H1 (cell line): ENCODE measurements at regions not wholly inside any gene's neighbourhood (a gene's known extent, or its start where the extent isn't known, plus 50 kb on each side); places are given as distances from the start of the nearest gene placed in this dataset.

Source experiments
- CTCF ChIA-PET: fragments of 300-600 bp; sonication (Branson Sonifier 250); formaldehyde crosslinking; loops from one replicate; lab custom pipeline; 2021; ENCODE audit not compliant: partially characterized antibody; lab: Charles Lee
- POLR2A ChIA-PET: fragments of 300-600 bp; sonication (Branson Sonifier 250); formaldehyde crosslinking; loops from one replicate; lab custom pipeline; 2021; ENCODE audit warnings: inconsistent platforms; ENCODE audit not compliant: partially characterized antibody; lab: Charles Lee
- DNase-seq, 2 experiments: peaks; one replicate each; pipeline versions ENCODE4 v3.0.0 to v3.0.0-alpha.2; 2010 to 2022; ENCODE audit warnings: low spot score in 2 of 2, low read depth in 1 of 2, mixed read lengths in 1 of 2
- FAIRE-seq: peaks from 2 replicates; lab custom pipeline; 2011; peaks lifted over from hg19 to GRCh38; lab: Jason Lieb, UNC
- H2AFZ ChIP-seq: 2 replicates; pipeline ENCODE4 v1.8.1; 2012; ENCODE audit warnings: low read length, inconsistent platforms
- H2AK5ac ChIP-seq: 2 replicates; pipeline ENCODE4 v1.6.1; 2013; ENCODE audit warnings: low read depth, low read length
- H2BK120ac ChIP-seq: replicated peaks from 2 replicates; pipeline ENCODE3; 2013; ENCODE audit warnings: low read depth, low read length, inconsistent platforms
- H2BK12ac ChIP-seq: 2 replicates; pipeline ENCODE4 v1.6.1; 2013; ENCODE audit warnings: low read depth, low read length
- H2BK15ac ChIP-seq: 2 replicates; pipeline ENCODE4 v1.6.1; 2013; ENCODE audit warnings: low read length
- H2BK20ac ChIP-seq: 2 replicates; pipeline ENCODE4 v1.6.1; 2013; ENCODE audit warnings: low read length
- H2BK5ac ChIP-seq: 2 replicates; pipeline ENCODE4 v1.6.1; 2013; ENCODE audit warnings: low read depth, low read length
- H3K14ac ChIP-seq: 2 replicates; pipeline ENCODE4 v1.6.1; 2013; ENCODE audit warnings: inconsistent platforms; ENCODE audit not compliant: insufficient read length
- H3K18ac ChIP-seq: 2 replicates; pipeline ENCODE4 v1.6.1; 2013; ENCODE audit warnings: low read length; ENCODE audit errors: extremely low read depth
- H3K23ac ChIP-seq: 2 replicates; pipeline ENCODE4 v1.6.1; 2013; ENCODE audit warnings: inconsistent platforms; ENCODE audit not compliant: insufficient read length
- H3K23me2 ChIP-seq: 2 replicates; pipeline ENCODE4 v1.6.1; 2013; ENCODE audit warnings: low read depth, low read length
- H3K27ac ChIP-seq: 2 replicates; pipeline ENCODE4 v1.6.1; 2011; ENCODE audit warnings: low read depth, low read length, inconsistent platforms
- H3K27me3 ChIP-seq, 4 experiments: replicated peaks in 1 of 4; 1 replicate in 1 of 4; 2 replicates in 3 of 4; pipeline versions ENCODE4 v1.6.1 to v1.8.1; 2011 to 2013; ENCODE audit warnings: low read length in 3 of 4, mild to moderate bottlenecking in 3 of 4, inconsistent platforms in 2 of 4, mixed read lengths in 2 of 4, moderate library complexity in 1 of 4; ENCODE audit not compliant: control insufficient read depth in 3 of 4, insufficient read depth in 3 of 4; ENCODE audit errors: extremely low read depth in 1 of 4
- H3K36me3 ChIP-seq, 4 experiments: 2 replicates each; pipeline versions ENCODE4 v1.6.1 to v1.8.1; 2011 to 2013; ENCODE audit warnings: mild to moderate bottlenecking in 4 of 4, low read length in 3 of 4, moderate library complexity in 2 of 4, control low read depth in 1 of 4, inconsistent platforms in 1 of 4; ENCODE audit not compliant: insufficient read depth in 4 of 4, control insufficient read depth in 2 of 4
- H3K4ac ChIP-seq: replicated peaks from 2 replicates; pipeline ENCODE3; 2013; ENCODE audit warnings: low read length, low read depth, mixed read lengths, inconsistent platforms; ENCODE audit not compliant: insufficient read length
- H3K4me1 ChIP-seq, 4 experiments: replicated peaks in 1 of 4; 1 replicate in 1 of 4; 2 replicates in 3 of 4; pipeline versions ENCODE4 v1.6.1 to v1.8.1; 2011 to 2013; ENCODE audit warnings: low read length in 3 of 4, inconsistent platforms in 2 of 4, mixed read lengths in 1 of 4; ENCODE audit not compliant: insufficient read depth in 4 of 4, control insufficient read depth in 3 of 4
- H3K4me2 ChIP-seq, 2 experiments: 2 replicates each; pipeline versions ENCODE4 v1.6.1 to v1.8.1; 2011 to 2013; ENCODE audit warnings: low read depth in 2 of 2, low read length in 2 of 2, control low read depth in 1 of 2, inconsistent platforms in 1 of 2, mild to moderate bottlenecking in 1 of 2; ENCODE audit not compliant: insufficient read depth in 1 of 2
- H3K4me3 ChIP-seq, 4 experiments: fragments of 200-600, 300-600 bp in 1 of 4; sonication (generic), shearing (Covaris generic), sonication (Bioruptor Twin) in 1 of 4; 2 replicates each; pipeline versions ENCODE4 v1.5.1 to v1.8.1; 2011 to 2016; ENCODE audit warnings: low read length in 4 of 4, low read depth in 3 of 4, control low read depth in 2 of 4, inconsistent platforms in 2 of 4, mild to moderate bottlenecking in 2 of 4, mixed read lengths in 1 of 4, moderate library complexity in 1 of 4; ENCODE audit not compliant: insufficient read depth in 2 of 4; ENCODE audit errors: extremely low read depth in 1 of 4
- H3K56ac ChIP-seq: replicated peaks from 2 replicates; pipeline ENCODE3; 2013; ENCODE audit warnings: low read depth, mild to moderate bottlenecking, mixed read lengths, low read length, inconsistent platforms; ENCODE audit not compliant: insufficient read length
- H3K79me1 ChIP-seq: 2 replicates; pipeline ENCODE4 v1.6.1; 2013; ENCODE audit warnings: low read depth, low read length, control low read depth
- H3K79me2 ChIP-seq, 2 experiments: 2 replicates each; pipeline versions ENCODE4 v1.6.1 to v1.8.1; 2012 to 2013; ENCODE audit warnings: low read length in 2 of 2, mild to moderate bottlenecking in 2 of 2, inconsistent platforms in 1 of 2; ENCODE audit not compliant: insufficient read depth in 2 of 2, control insufficient read depth in 1 of 2
- H3K9ac ChIP-seq, 4 experiments: replicated peaks in 1 of 4; 1 replicate in 1 of 4; 2 replicates in 3 of 4; pipeline versions ENCODE4 v1.6.1 to v1.8.1; 2011 to 2013; ENCODE audit warnings: low read depth in 3 of 4, low read length in 3 of 4, control low read depth in 2 of 4, mild to moderate bottlenecking in 2 of 4, moderate library complexity in 2 of 4, inconsistent platforms in 1 of 4; ENCODE audit errors: extremely low read depth in 1 of 4
- H3K9me3 ChIP-seq, 2 experiments: 2 replicates each; pipeline versions ENCODE4 v1.6.1 to v1.8.1; 2012 to 2013; ENCODE audit warnings: mild to moderate bottlenecking in 2 of 2, moderate library complexity in 2 of 2, control low read depth in 1 of 2, inconsistent platforms in 1 of 2, low read depth in 1 of 2, low read length in 1 of 2, mixed read lengths in 1 of 2; ENCODE audit not compliant: insufficient read depth in 2 of 2
- H4K20me1 ChIP-seq, 2 experiments: replicated peaks in 1 of 2; 2 replicates each; pipeline versions ENCODE3 to v1.8.1; 2011 to 2013; ENCODE audit warnings: inconsistent platforms in 2 of 2, low read length in 2 of 2, mild to moderate bottlenecking in 1 of 2; ENCODE audit not compliant: insufficient read depth in 2 of 2, control insufficient read depth in 1 of 2
- H4K5ac ChIP-seq: 2 replicates; pipeline ENCODE4 v1.6.1; 2013; ENCODE audit warnings: low read length, low read depth, mixed read lengths, inconsistent platforms; ENCODE audit not compliant: insufficient read length
- H4K8ac ChIP-seq: 2 replicates; pipeline ENCODE4 v1.8.0; 2013; ENCODE audit warnings: mild to moderate bottlenecking, moderate library complexity, low read length, inconsistent platforms; ENCODE audit not compliant: insufficient read depth; ENCODE audit errors: extremely low read depth
- H4K91ac ChIP-seq: replicated peaks from 2 replicates; pipeline ENCODE3; 2013; ENCODE audit warnings: low read length, mixed read lengths, inconsistent platforms; ENCODE audit not compliant: insufficient read length
- CHD2 ChIP-seq: IDR thresholded peaks from 2 replicates; pipeline ENCODE4 v1.6.1; 2012; ENCODE audit warnings: low read length, improper control_type of control experiment
- CTBP2 ChIP-seq: IDR thresholded peaks from 2 replicates; pipeline ENCODE4 v1.7.0; 2011; ENCODE audit warnings: borderline replicate concordance, mild to moderate bottlenecking, moderate library complexity, mixed read lengths, low read length; ENCODE audit not compliant: insufficient read depth, insufficient read length
- E2F6 ChIP-seq: IDR thresholded peaks from 2 replicates; pipeline ENCODE4 v1.6.1; 2012; ENCODE audit warnings: inconsistent platforms
- JUND ChIP-seq: IDR thresholded peaks from 2 replicates; pipeline ENCODE4 v1.6.1; 2011; ENCODE audit warnings: mild to moderate bottlenecking, improper control_type of control experiment, low read length
- KDM4A ChIP-seq: IDR thresholded peaks from one replicate; pipeline ENCODE4 v1.7.1; 2012; ENCODE audit warnings: low read depth, mild to moderate bottlenecking, moderate library complexity, low read length, inconsistent platforms; ENCODE audit not compliant: severe bottlenecking
- MAFK ChIP-seq: IDR thresholded peaks from 2 replicates; pipeline ENCODE4 v1.6.1; 2012; ENCODE audit warnings: low read depth, mild to moderate bottlenecking, improper control_type of control experiment, low read length
- MAX ChIP-seq: IDR thresholded peaks from 2 replicates; pipeline ENCODE4 v1.6.1; 2012; ENCODE audit warnings: inconsistent platforms
- PHF8 ChIP-seq: fragments of 200-600 bp; sonication (generic); conservative IDR thresholded peaks from 2 replicates; pipeline ENCODE4 v1.7.1; 2012; ENCODE audit warnings: low read depth, mild to moderate bottlenecking, inconsistent platforms, low read length, moderate library complexity
- RAD21 ChIP-seq, 2 experiments: IDR thresholded peaks in 1 of 2; conservative IDR thresholded peaks in 1 of 2; 2 replicates each; pipeline ENCODE4 v1.6.1; 2011; ENCODE audit warnings: low read depth in 2 of 2, low read length in 2 of 2, improper control_type of control experiment in 1 of 2, inconsistent platforms in 1 of 2, mild to moderate bottlenecking in 1 of 2, moderate library complexity in 1 of 2
- RBBP5 ChIP-seq: IDR thresholded peaks from 2 replicates; pipeline ENCODE4 v1.7.1; 2012; ENCODE audit warnings: low read depth, mild to moderate bottlenecking, inconsistent platforms, low read length, moderate library complexity, borderline replicate concordance
- RFX5 ChIP-seq: IDR thresholded peaks from 2 replicates; pipeline ENCODE4 v1.6.1; 2011; ENCODE audit warnings: low read depth, low read length, improper control_type of control experiment, borderline replicate concordance
- SP4 ChIP-seq: IDR thresholded peaks from 2 replicates; pipeline ENCODE4 v1.6.1; 2012; ENCODE audit warnings: low read length, inconsistent platforms
- WGBS, 2 experiments: shearing (Covaris generic) in 1 of 2; methylation state at CpG; one replicate each; pipeline versions ENCODE4 v1.1.6 to v1.1.7; 2013 to 2015; ENCODE audit warnings: low lambda C conversion rate in 2 of 2, mixed read lengths in 2 of 2, inconsistent platforms in 1 of 2, low coverage in 1 of 2, missing lambda C conversion rate in 1 of 2; ENCODE audit not compliant: insufficient replicate concordance in 2 of 2, insufficient coverage in 1 of 2, insufficient read length in 1 of 2; ENCODE audit errors: extremely low coverage in 1 of 2, missing lambda C conversion rate in 1 of 2; 5-methylcytosine and 5-hydroxymethylcytosine counted together

GRCh38 chr10:8282340-8282739 lies 227.9 kb downstream of the GATA3 start:
- Histone ChIP-seq H2BK120ac (no peak overlapping the region), H3K27me3 (no peaks in the 10 kb centered on the region), H3K23ac (no peak overlapping the region), H4K5ac (no peak overlapping the region), H4K91ac (no peak overlapping the region), H3K14ac (no peak overlapping the region), H2BK15ac (no peak overlapping the region), H3K27ac (no peak overlapping the region), H3K9me3 (no peaks in the 10 kb centered on the region), H2BK20ac (no peak overlapping the region), H3K79me2 (no peaks in the 10 kb centered on the region), H3K79me1 (no peaks in the 10 kb centered on the region), H3K36me3 (no peaks in the 10 kb centered on the region), H3K4me3 (no peak overlapping the region), H2AFZ (no peak overlapping the region), H3K4me1 (no peaks in the 10 kb centered on the region), H3K23me2 (no peaks in the 10 kb centered on the region; the same call in 1 of the 2 replicates), H3K4ac (no peak overlapping the region), H4K20me1 (no peaks in the 10 kb centered on the region), H4K8ac (no peak overlapping the region), H2BK5ac (no peak overlapping the region), H3K4me2 (no peak overlapping the region), H3K18ac (no peak overlapping the region), H3K56ac (no peak overlapping the region), H2BK12ac (no peak overlapping the region), H3K9ac (no peak overlapping the region), H2AK5ac (no peak overlapping the region)
- DNase-seq, result no peak
- TF ChIP-seq JUND, result no peak
- no peak for TF ChIP-seq CTBP2
- TF ChIP-seq PHF8, result no peak
- no peak for TF ChIP-seq RFX5
- no peak for TF ChIP-seq CHD2
- TF ChIP-seq SP4, result no peak
- no peak for TF ChIP-seq KDM4A
- no peak for TF ChIP-seq RBBP5
- TF ChIP-seq RAD21 (IDR thresholded peaks at IDR 0.05 in 1 of 2, conservative IDR thresholded peaks at IDR 0.05 in 1 of 2; ENCODE audit: low read depth in 2 of 2, low read length in 2 of 2), result no peak
- no peak for TF ChIP-seq MAFK
- no peak for TF ChIP-seq MAX
- no peak for TF ChIP-seq E2F6
- POLR2A ChIA-PET, result no interaction called here
- FAIRE-seq, result no peak
- WGBS, 2 experiments, result 76% methylated on average over 4 of the region's 4 CpGs; no CpG with 5 or more reads in 1 of the 2 experiments
- CTCF ChIA-PET, result no interaction called here
